HCT116 (cell line): ENCODE measurements at regions not wholly inside any gene's neighbourhood (a gene's known extent, or its start where the extent isn't known, plus 50 kb on each side); places are given as distances from the start of the nearest gene placed in this dataset.

ENCODE experiments used
- ATAC-seq: fragments of 200-7000 bp; cut with Tn5 transposase; 2 replicates; pipeline ENCODE4 v1.9.1; 2020; ENCODE audit warnings: mild to moderate bottlenecking, moderate library complexity
- BruUV-seq: library from RNA; stranded (reverse); fragments of 400-500 nt; replicated peaks from 2 replicates; lab custom pipeline; 2021; lab: Mats Ljungman, UMichigan
- CTCF ChIA-PET: fragments of 300-600 bp; sonication (Branson Sonifier 250); formaldehyde crosslinking; loops from one replicate; lab custom pipeline; 2021; ENCODE audit warnings: antibody characterized with exemption; lab: Charles Lee
- POLR2A ChIA-PET: fragments of 300-600, 350-600 bp; sonication (Branson Sonifier 250); formaldehyde crosslinking; loops from one replicate; lab custom pipeline; 2021; ENCODE audit warnings: antibody characterized with exemption; lab: Charles Lee
- RAD21 ChIA-PET, 2 experiments: fragments of 300-600 bp; sonication (Branson Sonifier 250); formaldehyde crosslinking; loops; one replicate each; lab custom pipeline; 2023; ENCODE audit warnings: low total read pairs in 2 of 2; ENCODE audit not compliant: uncharacterized antibody in 2 of 2, unreplicated experiment in 2 of 2, low non-redundant PET in 1 of 2; lab: Charles Lee
- DNase-seq: peaks from one replicate; pipeline ENCODE4 v3.0.0-alpha.2; 2010; ENCODE audit warnings: low read depth, low spot score
- H2AFZ ChIP-seq: fragments of 200-600 bp; shearing (Covaris generic), sonication (generic); 2 replicates; pipeline ENCODE4 v1.6.1; 2017; ENCODE audit warnings: low read depth, mixed run types, mixed read lengths, antibody characterized with exemption, low read length; ENCODE audit not compliant: poor library complexity, severe bottlenecking
- H3K27ac ChIP-seq: 2 replicates; pipeline ENCODE4 v1.5.1; 2012; ENCODE audit warnings: low read depth, low read length
- H3K27me3 ChIP-seq: fragments of 200-600 bp; sonication (generic); 2 replicates; pipeline ENCODE4 v1.6.1; 2016; ENCODE audit warnings: mixed run types, low read length, mixed read lengths; ENCODE audit not compliant: insufficient read depth
- H3K36me3 ChIP-seq, 2 experiments: fragments of 200-500 bp in 1 of 2; fragments of 200-600 bp in 1 of 2; sonication (Bioruptor generic) in 1 of 2; sonication (generic) in 1 of 2; 2 replicates each; pipeline versions ENCODE4 v1.5.1 to v1.6.1; 2014 to 2016; ENCODE audit warnings: low read length in 2 of 2, inconsistent platforms in 1 of 2, mixed read lengths in 1 of 2, mixed run types in 1 of 2; ENCODE audit not compliant: insufficient read depth in 2 of 2, control insufficient read depth in 1 of 2
- H3K4me1 ChIP-seq, 2 experiments: fragments of 200-600 bp in 1 of 2; sonication (generic) in 1 of 2; 2 replicates each; pipeline versions ENCODE4 v1.5.1 to v1.6.1; 2012 to 2017; ENCODE audit warnings: low read length in 2 of 2, inconsistent platforms in 1 of 2, mild to moderate bottlenecking in 1 of 2, mixed read lengths in 1 of 2, mixed run types in 1 of 2, moderate library complexity in 1 of 2; ENCODE audit not compliant: insufficient read depth in 2 of 2, control insufficient read depth in 1 of 2
- H3K4me2 ChIP-seq: fragments of 200-600 bp; sonication (generic); 2 replicates; pipeline ENCODE4 v1.6.1; 2017; ENCODE audit warnings: mixed run types, low read length, mixed read lengths
- H3K4me3 ChIP-seq, 2 experiments: fragments of 200-600 bp in 1 of 2; sonication (generic) in 1 of 2; replicated peaks in 1 of 2; 2 replicates each; pipeline ENCODE4 v1.5.1; 2011 to 2016; ENCODE audit warnings: low read length in 2 of 2, control low read depth in 1 of 2, low read depth in 1 of 2, mild to moderate bottlenecking in 1 of 2, mixed read lengths in 1 of 2, mixed run types in 1 of 2
- H3K79me2 ChIP-seq: fragments of 200-600 bp; sonication (generic); 2 replicates; pipeline ENCODE4 v1.6.1; 2017; ENCODE audit warnings: mild to moderate bottlenecking, mixed run types, low read length, moderate library complexity, mixed read lengths; ENCODE audit not compliant: insufficient read depth
- H3K9ac ChIP-seq: fragments of 200-600 bp; sonication (generic); 2 replicates; pipeline ENCODE4 v1.6.1; 2016; ENCODE audit warnings: low read length, mixed read lengths
- H3K9me2 ChIP-seq: fragments of 200-600 bp; sonication (generic), shearing (Covaris generic); 2 replicates; pipeline ENCODE4 v1.6.1; 2017; ENCODE audit warnings: mixed run types, mild to moderate bottlenecking, moderate library complexity; ENCODE audit not compliant: insufficient read depth
- H3K9me3 ChIP-seq, 2 experiments: fragments of 200-500 bp in 1 of 2; fragments of 200-600 bp in 1 of 2; sonication (Bioruptor generic) in 1 of 2; sonication (generic) in 1 of 2; 2 replicates each; pipeline ENCODE4 v1.6.1; 2014 to 2017; ENCODE audit warnings: low read length in 2 of 2, mixed read lengths in 2 of 2, inconsistent platforms in 1 of 2, low read depth in 1 of 2, mild to moderate bottlenecking in 1 of 2, mixed run types in 1 of 2, moderate library complexity in 1 of 2; ENCODE audit not compliant: control insufficient read depth in 1 of 2, insufficient read depth in 1 of 2
- H4K20me1 ChIP-seq: fragments of 200-600 bp; sonication (generic), shearing (Covaris generic); 2 replicates; pipeline ENCODE4 v1.6.1; 2017; ENCODE audit warnings: mixed run types, mild to moderate bottlenecking, moderate library complexity; ENCODE audit not compliant: insufficient read depth
- ATF3 ChIP-seq: IDR thresholded peaks from 2 replicates; pipeline ENCODE4 v1.6.1; 2012
- CEBPB ChIP-seq: IDR thresholded peaks from 2 replicates; pipeline ENCODE4 v1.6.1; 2012; ENCODE audit warnings: low read depth
- EGR1 ChIP-seq: IDR thresholded peaks from 2 replicates; pipeline ENCODE4 v1.6.1; 2012; ENCODE audit warnings: low read depth
- ELF1 ChIP-seq: IDR thresholded peaks from 2 replicates; pipeline ENCODE4 v1.6.1; 2012; ENCODE audit warnings: low read depth, borderline replicate concordance
- EZH2phosphoT487 ChIP-seq: fragments of 200-600 bp; IDR thresholded peaks from 2 replicates; pipeline ENCODE4 v1.6.1; 2018; ENCODE audit warnings: antibody characterized with exemption, borderline replicate concordance
- FOSL1 ChIP-seq: IDR thresholded peaks from 2 replicates; pipeline ENCODE4 v1.6.1; 2012; ENCODE audit warnings: low read depth
- JUND ChIP-seq: IDR thresholded peaks from 2 replicates; pipeline ENCODE4 v1.6.1; 2012
- MAX ChIP-seq: IDR thresholded peaks from 2 replicates; pipeline ENCODE4 v1.6.1; 2012
- RAD21 ChIP-seq: IDR thresholded peaks from 2 replicates; pipeline ENCODE4 v1.6.1; 2012; ENCODE audit warnings: low read depth, mild to moderate bottlenecking
- SIN3A ChIP-seq: IDR thresholded peaks from 2 replicates; pipeline ENCODE4 v1.6.1; 2012; ENCODE audit warnings: low read depth
- TCF7L2 ChIP-seq: IDR thresholded peaks from 2 replicates; pipeline ENCODE4 v1.7.0; 2011; ENCODE audit warnings: borderline replicate concordance, inconsistent platforms; ENCODE audit not compliant: insufficient read depth, insufficient read length; ENCODE audit errors: extremely low read depth
- YY1 ChIP-seq: IDR thresholded peaks from 2 replicates; pipeline ENCODE4 v1.6.1; 2011; ENCODE audit warnings: low read length, low read depth, moderate library complexity, mild to moderate bottlenecking; ENCODE audit not compliant: insufficient replicate concordance; ENCODE audit errors: extremely low read depth
- ZBTB33 ChIP-seq: IDR thresholded peaks from 2 replicates; pipeline ENCODE4 v1.6.1; 2011; ENCODE audit warnings: mild to moderate bottlenecking, low read length, moderate library complexity; ENCODE audit not compliant: insufficient replicate concordance; ENCODE audit errors: extremely low read depth
- ZNF274 ChIP-seq: fragments of 200-500 bp; sonication (Bioruptor generic); IDR thresholded peaks from 2 replicates; pipeline ENCODE4 v1.6.1; 2014; ENCODE audit warnings: mild to moderate bottlenecking, low read depth, low read length, inconsistent platforms
- intact Hi-C: fragments of 100-400 bp; cut with micrococcal nuclease; formaldehyde crosslinking; loops from 2 replicates; pipeline ENCODE4 v1.10.0; 2022

GRCh38 chr7:41574377-41574776, 128.5 kb downstream of the INHBA start:
- Histone ChIP-seq H3K9me3 (no peaks in the 10 kb centered on the region), H3K36me3 (no peaks in the 10 kb centered on the region), H3K79me2 (no peaks in the 10 kb centered on the region), H3K27ac (no peak overlapping the region), H3K4me2 (no peak overlapping the region), H4K20me1 (no peaks in the 10 kb centered on the region), H3K9ac (no peak overlapping the region), H3K27me3 (no peaks in the 10 kb centered on the region), H3K4me3 (no peak overlapping the region), H3K9me2 (no peaks in the 10 kb centered on the region), H2AFZ (no peak overlapping the region), H3K4me1 (peaks cover 0 to 5% of the 10 kb centered on the region in 2 experiments; a peak in 1 of 4 replicates)
- POLR2A ChIA-PET = no interaction called here
- ATAC-seq = no peak
- no peak for TF ChIP-seq FOSL1
- no peak for TF ChIP-seq EZH2phosphoT487
- TF ChIP-seq ELF1 = no peak
- TF ChIP-seq ZNF274 = no peak
- no peak for TF ChIP-seq JUND
- TF ChIP-seq TCF7L2 = no peak
- no peak for TF ChIP-seq SIN3A
- TF ChIP-seq EGR1 = no peak
- no peak for TF ChIP-seq ZBTB33
- intact Hi-C loops = no loop called here
- RAD21 ChIA-PET = no interaction called here
- no peak for DNase-seq
- no TSS peak for BruUV-seq
- CTCF ChIA-PET = no interaction called here

GRCh38 chr7:41573862-41574261, 129.0 kb downstream of the INHBA start:
- Histone ChIP-seq H3K36me3 (no peaks in the 10 kb centered on the region), H3K9me3 (no peaks in the 10 kb centered on the region), H3K4me1 (peaks cover 0 to 5% of the 10 kb centered on the region in 2 experiments; a peak in 1 of 4 replicates), H3K4me2 (no peak overlapping the region), H3K27me3 (no peaks in the 10 kb centered on the region), H2AFZ (no peak overlapping the region), H3K79me2 (no peaks in the 10 kb centered on the region), H4K20me1 (no peaks in the 10 kb centered on the region), H3K27ac (no peak overlapping the region), H3K9me2 (no peaks in the 10 kb centered on the region), H3K4me3 (no peak overlapping the region), H3K9ac (no peak overlapping the region)
- ChIA-PET POLR2A (no interaction called here), CTCF (no interaction called here), RAD21 (no interaction called here)
- no peak for ATAC-seq
- BruUV-seq = no TSS peak
- intact Hi-C loops = no loop called here
- DNase-seq = no peak
- TF ChIP-seq YY1 (no peak), ATF3 (no peak), RAD21 (no peak), MAX (no peak), FOSL1 (no peak), TCF7L2 (no peak), ZBTB33 (no peak), CEBPB (no peak)
